HG02938 (cell line): ENCODE measurements at regions not wholly inside any gene's neighbourhood (a gene's known extent, or its start where the extent isn't known, plus 50 kb on each side); places are given as distances from the start of the nearest gene placed in this dataset.

Source experiments
- ATAC-seq: cut with Tn5 transposase; IDR thresholded peaks from one replicate; pipeline ENCODE4 v1.9.1; 2021; ENCODE audit warnings: mild to moderate bottlenecking, moderate library complexity; ENCODE audit not compliant: unreplicated experiment

DNA sequence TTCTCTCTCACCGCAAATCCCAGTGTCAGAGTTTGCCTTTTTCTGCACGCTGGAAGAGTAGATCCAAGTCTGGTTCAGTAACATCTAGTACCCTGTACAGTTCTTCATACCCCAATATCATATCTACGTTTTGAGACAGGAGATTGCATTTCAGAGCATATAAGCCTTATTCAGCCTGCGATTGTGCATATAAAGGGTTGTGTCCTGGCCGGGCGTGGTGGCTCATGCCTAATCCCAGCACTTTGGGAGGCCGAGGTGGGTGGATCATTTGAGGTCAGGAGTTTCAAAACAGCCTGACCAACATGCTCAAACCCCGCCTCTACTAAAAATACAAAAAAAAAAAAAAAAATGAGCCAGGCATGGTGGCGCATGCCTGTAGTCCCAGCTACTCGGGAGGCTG, 104.9 kb downstream of the MTNR1B start:
- no peak for ATAC-seq

DNA sequence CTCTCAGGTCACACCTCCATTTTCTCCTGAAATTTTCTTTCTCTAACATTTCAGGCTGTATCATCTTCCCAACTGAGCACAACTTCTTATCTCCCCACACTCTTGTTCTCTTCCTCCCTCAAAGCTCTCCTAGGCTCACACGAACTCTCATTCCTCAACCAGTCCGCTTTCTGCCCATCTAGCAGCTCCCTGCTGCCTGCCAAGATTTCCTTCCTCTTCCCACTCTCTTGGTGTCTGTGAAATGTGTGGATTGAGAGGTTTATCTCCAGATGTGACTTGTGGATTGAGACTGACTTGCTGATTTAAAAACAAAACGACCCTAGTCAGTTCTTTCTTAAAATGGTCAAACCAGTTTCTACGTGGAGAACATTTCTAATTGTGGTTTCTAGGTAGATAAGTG, 106.3 kb downstream of the MTNR1B start:
- ATAC-seq = no peak

DNA sequence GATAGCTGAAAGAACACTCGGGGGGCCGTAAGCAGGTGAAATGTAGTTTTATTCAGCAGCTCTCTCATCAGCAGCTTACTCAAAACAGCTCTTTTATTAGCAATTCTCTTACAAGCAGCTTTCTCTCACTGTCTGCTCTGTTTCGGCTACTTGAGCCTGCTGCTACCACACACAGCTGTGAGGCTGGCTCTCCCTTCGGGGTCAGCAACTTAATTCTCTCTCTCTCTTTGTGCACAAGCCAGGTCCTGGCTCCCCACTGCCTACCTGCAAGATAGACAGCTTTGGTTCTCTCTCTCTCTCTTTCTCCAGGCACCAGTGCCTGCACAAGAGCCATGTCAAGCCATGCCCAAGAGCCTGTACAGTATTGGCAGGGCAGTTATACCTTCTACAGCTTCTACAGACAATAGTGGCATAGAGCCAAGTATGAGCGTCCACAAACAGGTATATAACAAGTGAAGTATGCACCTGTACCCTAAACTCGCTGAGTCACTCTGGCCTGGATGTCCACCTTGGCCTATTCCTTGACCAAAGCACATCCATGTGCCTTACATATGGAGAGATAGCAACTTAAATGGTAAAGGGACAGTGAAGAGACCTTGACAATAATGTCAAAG, 110.8 kb downstream of the MTNR1B start:
- ATAC-seq = no peak

DNA sequence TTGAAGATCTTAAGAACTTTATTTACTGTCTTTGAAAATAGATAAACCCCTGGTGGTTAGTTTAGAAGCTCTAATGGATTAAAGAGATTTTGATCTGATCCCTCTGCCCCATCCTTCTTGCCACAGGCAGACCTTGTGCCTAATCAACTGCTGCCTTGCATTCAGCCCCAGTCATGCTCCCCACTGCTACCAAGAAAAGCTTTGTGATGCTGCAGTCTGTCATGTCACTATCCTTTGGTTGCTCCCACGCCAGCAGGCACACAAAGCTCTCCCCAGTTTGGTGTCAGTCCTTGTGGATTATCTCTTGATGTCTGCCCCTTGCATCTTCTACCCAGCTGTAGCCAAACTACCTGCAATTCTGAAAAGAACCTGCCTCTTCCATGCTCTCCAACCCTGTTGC, 112.2 kb downstream of the MTNR1B start:
- ATAC-seq = no peak

DNA sequence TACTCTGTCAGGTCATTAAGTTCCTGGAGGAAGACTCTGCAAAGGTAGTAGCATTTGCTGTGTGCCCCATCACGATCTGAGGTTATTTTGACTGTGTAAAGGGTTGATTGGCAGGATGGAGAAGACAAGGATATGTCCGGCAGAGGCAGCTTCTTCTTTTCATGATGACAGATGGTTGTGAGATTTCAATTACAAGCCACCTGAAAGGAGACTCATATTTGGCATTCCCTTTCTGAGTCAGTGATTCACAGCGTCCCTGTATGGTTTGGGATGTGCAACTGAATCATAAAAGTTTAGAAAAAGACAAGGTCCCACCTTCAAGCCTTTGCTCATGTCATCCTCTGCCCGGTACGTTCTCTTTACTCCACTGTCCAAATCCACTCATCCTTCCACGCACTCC, 113.4 kb downstream of the MTNR1B start:
- no peak for ATAC-seq

DNA sequence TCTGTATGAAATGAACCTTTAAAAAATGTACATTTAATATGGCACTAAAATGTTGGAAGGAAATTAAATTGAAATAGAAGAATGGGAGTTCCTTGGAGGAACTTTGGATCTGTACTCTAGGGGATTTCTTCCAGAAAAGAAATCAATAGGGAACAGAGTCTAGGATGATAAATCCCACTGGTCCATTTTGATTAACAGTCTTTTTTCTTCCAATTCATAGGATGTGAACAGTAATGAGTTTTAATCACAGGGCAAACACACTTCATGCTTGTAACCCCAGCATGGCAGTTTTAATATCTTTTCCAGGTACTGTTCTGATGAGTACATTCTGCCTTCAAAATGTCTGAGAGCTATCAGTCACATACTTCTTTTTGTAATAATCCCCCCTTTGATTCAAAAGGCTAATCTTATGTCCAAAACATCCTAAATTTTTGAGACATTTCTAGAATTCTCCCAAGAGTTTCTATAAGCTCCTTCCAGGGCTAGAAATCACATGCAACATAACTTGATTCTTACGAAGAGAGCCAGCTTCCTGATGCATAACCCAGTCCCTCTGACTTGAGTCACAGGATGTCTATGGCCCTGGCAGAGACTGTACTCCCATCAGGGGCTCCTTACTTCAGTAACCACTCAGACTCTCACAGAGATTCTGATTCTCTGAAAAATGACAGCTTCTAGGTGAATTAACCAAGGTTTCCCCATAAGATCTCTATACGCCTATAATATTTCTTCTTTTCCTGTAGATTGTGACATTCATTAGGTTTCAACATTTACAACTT, 112.9 kb downstream of the SLC36A4 start:
- no peak for ATAC-seq

DNA sequence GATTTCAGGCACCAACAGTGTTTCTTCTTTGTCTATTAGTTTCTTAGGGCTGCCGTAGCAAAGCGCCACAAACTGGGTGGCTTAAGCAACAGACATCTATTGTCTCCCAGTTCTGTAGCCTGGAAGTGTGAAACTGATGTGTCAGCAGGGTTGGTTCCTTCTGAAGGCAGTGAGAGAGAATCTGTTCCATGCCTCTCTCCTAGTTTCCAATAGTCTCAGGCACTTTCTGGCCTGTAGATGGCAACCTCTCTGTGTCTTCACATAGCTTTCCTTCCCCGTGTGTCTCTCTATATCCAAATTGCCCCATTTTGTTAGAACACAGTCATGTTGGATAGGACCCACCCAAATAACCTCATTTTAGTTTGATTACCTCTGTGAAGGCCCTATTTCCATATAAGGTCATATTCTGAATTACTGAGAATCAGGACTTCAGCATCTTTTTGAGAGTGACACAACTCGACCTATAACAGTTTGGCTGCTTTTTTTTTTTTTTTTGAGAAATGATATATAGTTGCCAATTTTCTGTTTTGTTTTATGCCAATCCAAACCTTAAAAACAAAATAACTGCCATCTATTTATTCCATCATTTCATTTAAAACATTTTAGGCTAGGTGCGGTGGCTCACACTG, 108.2 kb downstream of the SLC36A4 start:
- ATAC-seq = peak; percentile 70
